H9 (cell line): ENCODE measurements at regions not wholly inside any gene's neighbourhood (a gene's known extent, or its start where the extent isn't known, plus 50 kb on each side); places are given as distances from the start of the nearest gene placed in this dataset.
"Not testable (repeated sequence)": the region's sequence is repeated elsewhere in the genome, so short reads cannot be mapped to it uniquely, and the experiment has no call there.

Experiments used
- DNase-seq: peaks from one replicate; pipeline ENCODE4 v3.0.0-alpha.2; 2017
- H2AFZ ChIP-seq: one replicate; pipeline ENCODE4 v1.6.1; 2013; ENCODE audit warnings: mild to moderate bottlenecking, low read length, control low read depth, moderate library complexity
- H2AK5ac ChIP-seq: 2 replicates; pipeline ENCODE4 v1.6.1; 2013; ENCODE audit warnings: low read length, control low read depth, mixed read lengths; ENCODE audit not compliant: insufficient read length
- H2BK120ac ChIP-seq: one replicate; pipeline ENCODE4 v1.6.1; 2013; ENCODE audit warnings: low read depth, mild to moderate bottlenecking, low read length, control low read depth, inconsistent platforms; ENCODE audit not compliant: poor library complexity, severe bottlenecking
- H2BK12ac ChIP-seq: 2 replicates; pipeline ENCODE4 v1.6.1; 2013; ENCODE audit warnings: low read length, control low read depth, mixed read lengths, low read depth; ENCODE audit not compliant: insufficient read length
- H2BK15ac ChIP-seq: 2 replicates; pipeline ENCODE4 v1.6.1; 2013; ENCODE audit warnings: low read depth, low read length, control low read depth
- H2BK20ac ChIP-seq: one replicate; pipeline ENCODE4 v1.6.1; 2013; ENCODE audit warnings: low read depth, mild to moderate bottlenecking, low read length, control low read depth, inconsistent platforms; ENCODE audit not compliant: poor library complexity, severe bottlenecking
- H2BK5ac ChIP-seq: 2 replicates; pipeline ENCODE4 v1.6.1; 2013; ENCODE audit warnings: low read length, control low read depth, mixed read lengths; ENCODE audit not compliant: insufficient read length
- H3K14ac ChIP-seq: 2 replicates; pipeline ENCODE4 v1.6.1; 2013; ENCODE audit warnings: low read length, control low read depth; ENCODE audit not compliant: insufficient read depth
- H3K18ac ChIP-seq: 2 replicates; pipeline ENCODE4 v1.6.1; 2013; ENCODE audit warnings: low read depth, mild to moderate bottlenecking, mixed read lengths, low read length, control low read depth; ENCODE audit not compliant: insufficient read length
- H3K23ac ChIP-seq: 2 replicates; pipeline ENCODE4 v1.6.1; 2013; ENCODE audit warnings: low read length, control low read depth, mixed read lengths, low read depth; ENCODE audit not compliant: insufficient read length
- H3K23me2 ChIP-seq: 2 replicates; pipeline ENCODE4 v1.6.1; 2013; ENCODE audit warnings: low read depth, mild to moderate bottlenecking, mixed read lengths, low read length, control low read depth; ENCODE audit not compliant: insufficient read length, poor library complexity, severe bottlenecking
- H3K27ac ChIP-seq: 2 replicates; pipeline ENCODE4 v1.5.1; 2013; ENCODE audit warnings: low read length, control low read depth, mixed read lengths, low read depth; ENCODE audit not compliant: insufficient read length
- H3K27me3 ChIP-seq: 2 replicates; pipeline ENCODE4 v1.6.1; 2013; ENCODE audit warnings: low read length, control low read depth, inconsistent platforms; ENCODE audit not compliant: insufficient read depth
- H3K4ac ChIP-seq: 2 replicates; pipeline ENCODE4 v1.6.1; 2013; ENCODE audit warnings: low read depth, mild to moderate bottlenecking, control low read depth, inconsistent platforms, low read length, moderate library complexity
- H3K4me1 ChIP-seq: 2 replicates; pipeline ENCODE4 v1.6.1; 2013; ENCODE audit warnings: low read length, control low read depth, inconsistent platforms; ENCODE audit not compliant: insufficient read depth
- H3K4me2 ChIP-seq: 2 replicates; pipeline ENCODE4 v1.6.1; 2013; ENCODE audit warnings: low read length, control low read depth, mixed read lengths; ENCODE audit not compliant: insufficient read length, insufficient read depth
- H3K56ac ChIP-seq: 2 replicates; pipeline ENCODE4 v1.6.1; 2013; ENCODE audit warnings: low read depth, mild to moderate bottlenecking, mixed read lengths, low read length, control low read depth; ENCODE audit not compliant: insufficient read length
- H3K79me1 ChIP-seq: 2 replicates; pipeline ENCODE4 v1.6.1; 2013; ENCODE audit warnings: low read depth, mild to moderate bottlenecking, moderate library complexity, low read length, control low read depth, inconsistent platforms; ENCODE audit not compliant: insufficient read depth, poor library complexity, severe bottlenecking
- H3K79me2 ChIP-seq: 2 replicates; pipeline ENCODE4 v1.6.1; 2013; ENCODE audit warnings: low read length, control low read depth, inconsistent platforms; ENCODE audit not compliant: insufficient read depth
- H3K9ac ChIP-seq: 2 replicates; pipeline ENCODE4 v1.6.1; 2013; ENCODE audit warnings: low read length, control low read depth, mixed read lengths; ENCODE audit not compliant: insufficient read length; ENCODE audit errors: extremely low read depth
- H3K9me3 ChIP-seq: one replicate; pipeline ENCODE4 v1.6.1; 2013; ENCODE audit warnings: low read depth, low read length, inconsistent platforms; ENCODE audit not compliant: control insufficient read depth
- H3T11ph ChIP-seq: one replicate; pipeline ENCODE4 v1.6.1; 2013; ENCODE audit warnings: mild to moderate bottlenecking, low read length, control low read depth, inconsistent platforms
- H4K20me1 ChIP-seq: one replicate; pipeline ENCODE4 v1.6.1; 2013; ENCODE audit not compliant: control insufficient read depth, insufficient read length, insufficient read depth
- H4K5ac ChIP-seq: 2 replicates; pipeline ENCODE4 v1.6.1; 2013; ENCODE audit warnings: low read depth, mild to moderate bottlenecking, mixed read lengths, low read length, control low read depth; ENCODE audit not compliant: insufficient read length
- H4K8ac ChIP-seq: replicated peaks from 2 replicates; pipeline ENCODE4 v1.6.1; 2013; ENCODE audit warnings: low read length, control low read depth, mixed read lengths, low read depth; ENCODE audit not compliant: insufficient read length
- H4K91ac ChIP-seq: 2 replicates; pipeline ENCODE4 v1.6.1; 2013; ENCODE audit warnings: low read depth, mild to moderate bottlenecking, moderate library complexity, mixed read lengths, low read length, control low read depth; ENCODE audit not compliant: insufficient read length
- H3K27ac Mint-ChIP-seq, 3 experiments: 2 replicates in 2 of 3; 3 replicates in 1 of 3; pipeline ENCODE4 v1.8.0; 2020 to 2021; ENCODE audit warnings: mixed read lengths in 3 of 3, mild to moderate bottlenecking in 1 of 3, moderate library complexity in 1 of 3
- H3K27me3 Mint-ChIP-seq: 2 replicates; pipeline ENCODE4 v1.8.0; 2021; ENCODE audit warnings: low read depth, mild to moderate bottlenecking, moderate library complexity, mixed read lengths
- H3K36me3 Mint-ChIP-seq, 3 experiments: 2 replicates in 2 of 3; 3 replicates in 1 of 3; pipeline ENCODE4 v1.8.0; 2020 to 2021; ENCODE audit warnings: low read depth in 3 of 3, mixed read lengths in 3 of 3; ENCODE audit not compliant: insufficient read depth in 1 of 3
- H3K4me1 Mint-ChIP-seq, 2 experiments: 2 replicates each; pipeline ENCODE4 v1.8.0; 2020; ENCODE audit warnings: mixed read lengths in 2 of 2
- H3K4me3 Mint-ChIP-seq, 2 experiments: 2 replicates in 1 of 2; 3 replicates in 1 of 2; pipeline ENCODE4 v1.8.0; 2020 to 2021; ENCODE audit warnings: mild to moderate bottlenecking in 2 of 2, mixed read lengths in 2 of 2, moderate library complexity in 1 of 2
- H3K9me3 Mint-ChIP-seq, 2 experiments: 2 replicates in 1 of 2; 3 replicates in 1 of 2; pipeline ENCODE4 v1.8.0; 2020; ENCODE audit warnings: mild to moderate bottlenecking in 2 of 2, mixed read lengths in 2 of 2, moderate library complexity in 1 of 2
- WGBS: extraction: QIAGEN DNeasy Blood & Tissue Kit; methylation state at CpG from one replicate; pipeline ENCODE4 v1.1.7; 2013; ENCODE audit warnings: missing lambda C conversion rate, low lambda C conversion rate, mixed read lengths; ENCODE audit not compliant: insufficient read length; ENCODE audit errors: extremely low coverage; 5-methylcytosine and 5-hydroxymethylcytosine counted together
- TF ChIP-seq, protein P1 (sequence below): fragments of 200-600 bp; sonication (generic); conservative IDR thresholded peaks from 3 replicates; pipeline ENCODE4 v1.8.0; 2021; ENCODE audit warnings: antibody characterized with exemption, mild to moderate bottlenecking

DNA sequence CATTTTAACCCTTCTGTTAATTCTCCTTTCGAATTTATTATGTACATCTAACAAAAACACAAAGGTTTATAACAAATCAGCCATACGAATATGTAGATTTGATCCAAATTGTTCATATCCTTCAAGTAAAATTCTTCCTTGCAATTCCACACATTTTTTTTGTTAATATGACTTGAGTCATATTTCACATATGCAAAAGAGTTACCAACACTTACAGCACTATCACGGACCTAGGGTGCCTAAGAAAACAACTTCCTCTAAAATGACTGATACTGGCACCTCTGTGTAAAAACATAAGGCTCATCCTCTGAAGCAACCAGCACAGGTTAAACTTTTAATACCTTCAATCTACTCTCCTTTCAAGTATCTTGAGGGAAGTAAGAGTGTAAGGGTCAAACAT lies 451.8 kb downstream of the SEMA3D start:
- Histone ChIP-seq H4K8ac (no peak overlapping the region), H3K79me2 (no peaks in the 10 kb centered on the region), H3K79me1 (no peaks in the 10 kb centered on the region), H3K27me3 (no peaks in the 10 kb centered on the region), H3K4me2 (no peak overlapping the region), H3K23ac (no peak overlapping the region), H3K4me1 (no peaks in the 10 kb centered on the region), H2BK20ac (no peak overlapping the region), H2BK120ac (no peak overlapping the region), H2BK12ac (no peak overlapping the region), H2BK5ac (no peak overlapping the region), H4K91ac (no peak overlapping the region), H2AFZ (no peak overlapping the region), H3K4ac (no peak overlapping the region), H3T11ph (no peak overlapping the region), H4K20me1 (no peaks in the 10 kb centered on the region), H2AK5ac (no peak overlapping the region), H2BK15ac (no peak overlapping the region), H3K18ac (no peak overlapping the region), H4K5ac (no peak overlapping the region), H3K14ac (no peak overlapping the region), H3K56ac (no peak overlapping the region), H3K9me3 (no peaks in the 10 kb centered on the region), H3K27ac (no peak overlapping the region), H3K9ac (no peak overlapping the region), H3K23me2 (no peaks in the 10 kb centered on the region)
- TF ChIP-seq, protein P1, sequence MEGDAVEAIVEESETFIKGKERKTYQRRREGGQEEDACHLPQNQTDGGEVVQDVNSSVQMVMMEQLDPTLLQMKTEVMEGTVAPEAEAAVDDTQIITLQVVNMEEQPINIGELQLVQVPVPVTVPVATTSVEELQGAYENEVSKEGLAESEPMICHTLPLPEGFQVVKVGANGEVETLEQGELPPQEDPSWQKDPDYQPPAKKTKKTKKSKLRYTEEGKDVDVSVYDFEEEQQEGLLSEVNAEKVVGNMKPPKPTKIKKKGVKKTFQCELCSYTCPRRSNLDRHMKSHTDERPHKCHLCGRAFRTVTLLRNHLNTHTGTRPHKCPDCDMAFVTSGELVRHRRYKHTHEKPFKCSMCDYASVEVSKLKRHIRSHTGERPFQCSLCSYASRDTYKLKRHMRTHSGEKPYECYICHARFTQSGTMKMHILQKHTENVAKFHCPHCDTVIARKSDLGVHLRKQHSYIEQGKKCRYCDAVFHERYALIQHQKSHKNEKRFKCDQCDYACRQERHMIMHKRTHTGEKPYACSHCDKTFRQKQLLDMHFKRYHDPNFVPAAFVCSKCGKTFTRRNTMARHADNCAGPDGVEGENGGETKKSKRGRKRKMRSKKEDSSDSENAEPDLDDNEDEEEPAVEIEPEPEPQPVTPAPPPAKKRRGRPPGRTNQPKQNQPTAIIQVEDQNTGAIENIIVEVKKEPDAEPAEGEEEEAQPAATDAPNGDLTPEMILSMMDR: no peak
- Mint-ChIP-seq H3K27me3 (no peaks in the 10 kb centered on the region), H3K4me1 (no peaks in the 10 kb centered on the region), H3K4me3 (no peak overlapping the region), H3K36me3 (peaks cover 4 to 7% (median 4%) of the 10 kb centered on the region in 3 experiments; a peak in 5 of 7 replicates), H3K27ac (no peak overlapping the region), H3K9me3 (peaks cover 9% of the 10 kb centered on the region in 2 experiments; a peak in 4 of 5 replicates)
- no peak for DNase-seq
- WGBS: no CpG with 5 or more reads among the region's 3 CpGs

DNA sequence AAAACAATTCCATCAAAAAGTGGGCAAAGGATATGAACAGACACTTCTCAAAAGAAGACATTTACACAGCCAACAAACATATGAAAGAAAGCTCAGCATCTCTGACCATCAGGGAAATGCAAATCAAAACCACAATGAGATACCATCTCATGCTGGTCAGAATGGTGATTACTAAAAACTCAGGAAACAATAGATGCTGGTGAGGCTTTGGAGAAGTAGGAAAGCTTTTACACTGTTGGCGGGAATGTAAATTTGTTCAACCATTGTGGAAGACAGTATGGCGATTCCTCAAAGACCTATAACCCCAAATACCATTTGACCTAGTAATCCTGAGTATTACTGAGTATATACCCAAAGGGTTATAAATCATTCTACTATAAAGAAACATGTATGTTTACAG lies 452.9 kb downstream of the SEMA3D start:
- H3K9ac ChIP-seq, DNase-seq, H2AFZ ChIP-seq, H3K4me3 Mint-ChIP-seq, H3K79me1 ChIP-seq, H3K36me3 Mint-ChIP-seq, H3K27me3 ChIP-seq, H3K23me2 ChIP-seq, H3K23ac ChIP-seq, H3K4me1 Mint-ChIP-seq, H2AK5ac ChIP-seq, H4K8ac ChIP-seq, H3T11ph ChIP-seq, H2BK120ac ChIP-seq, H2BK12ac ChIP-seq, H4K20me1 ChIP-seq, H3K4me1 ChIP-seq, H2BK5ac ChIP-seq, H4K5ac ChIP-seq, H3K79me2 ChIP-seq, H3K9me3 ChIP-seq, H3K56ac ChIP-seq, H2BK20ac ChIP-seq, H3K4ac ChIP-seq, H3K9me3 Mint-ChIP-seq, H3K4me2 ChIP-seq, H3K27me3 Mint-ChIP-seq, H3K27ac ChIP-seq, H3K14ac ChIP-seq, H3K27ac Mint-ChIP-seq, H3K18ac ChIP-seq, H4K91ac ChIP-seq, H2BK15ac ChIP-seq: not testable (repeated sequence)
- whole genome bisulfite sequencing: no CpG with 5 or more reads among the region's 2 CpGs
